GM21423 (cell line): ENCODE measurements at regions not wholly inside any gene's neighbourhood (a gene's known extent, or its start where the extent isn't known, plus 50 kb on each side); places are given as distances from the start of the nearest gene placed in this dataset.
"Not testable (repeated sequence)": the region's sequence is repeated elsewhere in the genome, so short reads cannot be mapped to it uniquely, and the experiment has no call there.

Source experiments
- ATAC-seq: cut with Tn5 transposase; IDR thresholded peaks from one replicate; pipeline ENCODE4 v1.9.1; 2021; ENCODE audit warnings: mild to moderate bottlenecking, moderate library complexity; ENCODE audit not compliant: unreplicated experiment

GRCh38 chr9:90523958-90524357 lies 118.7 kb downstream of the DIRAS2 start:
- ATAC-seq: no peak

GRCh38 chr9:90526386-90526785 lies 116.2 kb downstream of the DIRAS2 start:
- no peak for ATAC-seq

GRCh38 chr9:90536094-90536493 lies 106.5 kb downstream of the DIRAS2 start:
- ATAC-seq: not testable (repeated sequence)

GRCh38 chr9:90538566-90538965 lies 104.1 kb downstream of the DIRAS2 start:
- ATAC-seq: no peak

- no peak for ATAC-seq
These were observed 103.3 kb downstream of the DIRAS2 start for GRCh38 chr9:90539286-90539685.

- no peak for ATAC-seq
These were observed 101.9 kb downstream of the DIRAS2 start for GRCh38 chr9:90540734-90541133.

GRCh38 chr9:90544488-90544887 lies 98.1 kb downstream of the DIRAS2 start:
- no peak for ATAC-seq

- no peak for ATAC-seq
These were observed 96.4 kb downstream of the DIRAS2 start for GRCh38 chr9:90546200-90546599.

GRCh38 chr9:90547896-90548295 lies 94.7 kb downstream of the DIRAS2 start:
- no peak for ATAC-seq

GRCh38 chr9:90552317-90552716 lies 90.3 kb downstream of the DIRAS2 start:
- ATAC-seq: peak; percentile 86

GRCh38 chr9:90555351-90556057 lies 87.1 kb downstream of the DIRAS2 start:
- no peak for ATAC-seq

- ATAC-seq: no peak
These were observed 85.5 kb downstream of the DIRAS2 start for GRCh38 chr9:90556897-90557675.

- no peak for ATAC-seq
These were observed 83.2 kb downstream of the DIRAS2 start for GRCh38 chr9:90559075-90560073.
